ENCODE measurements at regions not wholly inside any gene's neighbourhood (a gene's known extent, or its start where the extent isn't known, plus 50 kb on each side); places are given as distances from the start of the nearest gene placed in this dataset.

GRCh38 chr7:125088555-125088954 is 158.9 kb upstream of the POT1 start:
- TF ChIP-seq, protein P1, sequence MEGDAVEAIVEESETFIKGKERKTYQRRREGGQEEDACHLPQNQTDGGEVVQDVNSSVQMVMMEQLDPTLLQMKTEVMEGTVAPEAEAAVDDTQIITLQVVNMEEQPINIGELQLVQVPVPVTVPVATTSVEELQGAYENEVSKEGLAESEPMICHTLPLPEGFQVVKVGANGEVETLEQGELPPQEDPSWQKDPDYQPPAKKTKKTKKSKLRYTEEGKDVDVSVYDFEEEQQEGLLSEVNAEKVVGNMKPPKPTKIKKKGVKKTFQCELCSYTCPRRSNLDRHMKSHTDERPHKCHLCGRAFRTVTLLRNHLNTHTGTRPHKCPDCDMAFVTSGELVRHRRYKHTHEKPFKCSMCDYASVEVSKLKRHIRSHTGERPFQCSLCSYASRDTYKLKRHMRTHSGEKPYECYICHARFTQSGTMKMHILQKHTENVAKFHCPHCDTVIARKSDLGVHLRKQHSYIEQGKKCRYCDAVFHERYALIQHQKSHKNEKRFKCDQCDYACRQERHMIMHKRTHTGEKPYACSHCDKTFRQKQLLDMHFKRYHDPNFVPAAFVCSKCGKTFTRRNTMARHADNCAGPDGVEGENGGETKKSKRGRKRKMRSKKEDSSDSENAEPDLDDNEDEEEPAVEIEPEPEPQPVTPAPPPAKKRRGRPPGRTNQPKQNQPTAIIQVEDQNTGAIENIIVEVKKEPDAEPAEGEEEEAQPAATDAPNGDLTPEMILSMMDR (IDR thresholded peaks at IDR 0.05) = no peak
- no peak for TF ChIP-seq POLR2A (IDR thresholded peaks at IDR 0.05)
